HG02623 (cell line): ENCODE measurements at regions not wholly inside any gene's neighbourhood (a gene's known extent, or its start where the extent isn't known, plus 50 kb on each side); places are given as distances from the start of the nearest gene placed in this dataset.
"Not testable (repeated sequence)": the region's sequence is repeated elsewhere in the genome, so short reads cannot be mapped to it uniquely, and the experiment has no call there.

Source experiments
- ATAC-seq: cut with Tn5 transposase; IDR thresholded peaks from one replicate; pipeline ENCODE4 v1.9.1; 2021; ENCODE audit warnings: moderate library complexity; ENCODE audit not compliant: unreplicated experiment

GRCh38 chr13:76829572-76830327 is 56.5 kb downstream of the KCTD12 start:
- no peak for ATAC-seq

DNA sequence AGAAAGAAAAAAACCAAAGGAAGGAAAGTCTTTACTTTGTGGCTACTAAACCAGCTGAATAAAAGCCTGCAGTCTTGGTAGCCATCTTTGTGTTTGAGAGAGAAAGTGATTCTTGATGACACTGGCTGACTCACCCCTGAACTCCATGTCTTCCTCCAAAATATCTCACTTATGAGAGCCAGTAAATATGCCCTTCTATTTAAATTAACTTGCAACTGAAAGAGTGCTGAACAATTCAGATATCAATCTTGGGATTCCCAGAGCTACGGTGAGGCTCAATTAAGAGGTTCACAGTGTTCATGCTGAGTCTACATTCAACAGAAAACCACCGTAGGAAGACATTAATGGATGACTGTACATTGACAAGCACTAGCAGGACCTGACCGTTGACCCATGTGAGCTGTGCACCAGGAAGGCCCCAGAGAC is 57.9 kb downstream of the KCTD12 start:
- peak; percentile 57 for ATAC-seq

DNA sequence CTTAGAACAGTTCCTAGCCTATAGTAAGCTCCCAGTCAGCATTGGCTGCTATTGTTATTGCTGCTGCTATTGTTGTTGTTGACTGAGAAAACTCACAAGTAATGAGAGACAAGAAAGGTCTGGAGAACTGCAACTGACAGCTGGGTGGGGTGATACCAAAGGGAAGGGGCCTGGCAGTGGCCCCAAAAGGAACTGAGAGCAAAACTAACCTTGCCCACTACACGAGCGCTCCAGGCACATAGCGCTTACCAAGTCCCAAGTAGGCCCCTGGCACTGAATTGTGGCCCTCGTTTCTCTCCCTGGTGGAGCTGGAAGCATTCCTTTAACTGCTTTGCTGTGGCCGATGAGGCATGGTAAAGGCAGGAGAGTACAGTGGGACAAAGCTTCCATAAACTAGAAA is 59.7 kb downstream of the KCTD12 start:
- ATAC-seq = no peak

- no peak for ATAC-seq
Observed at GRCh38 chr13:76825430-76825829, 60.8 kb downstream of the KCTD12 start.

GRCh38 chr13:76823969-76824368 is 62.2 kb downstream of the KCTD12 start:
- ATAC-seq = no peak

GRCh38 chr13:76822698-76823267 is 63.4 kb downstream of the KCTD12 start:
- ATAC-seq = no peak

DNA sequence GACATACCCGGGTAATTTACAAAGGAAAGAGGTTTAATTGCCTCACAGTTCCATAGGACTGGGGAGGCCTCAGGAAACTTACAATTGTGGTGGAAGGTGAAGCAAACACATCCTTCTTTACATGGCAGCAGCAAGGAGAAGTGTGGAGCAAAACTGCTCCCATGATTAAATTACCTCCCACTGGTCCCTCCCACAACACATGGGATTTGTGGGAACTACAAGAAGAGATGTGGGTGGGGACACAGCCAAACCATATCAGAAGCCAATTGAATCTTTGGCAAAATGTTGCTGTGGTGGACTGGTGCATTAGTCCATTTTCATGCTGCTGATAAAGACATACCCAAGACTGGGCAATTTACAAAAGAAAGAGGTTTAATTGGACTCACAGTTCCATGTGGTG is 65.0 kb downstream of the KCTD12 start:
- not testable (repeated sequence) for ATAC-seq

DNA sequence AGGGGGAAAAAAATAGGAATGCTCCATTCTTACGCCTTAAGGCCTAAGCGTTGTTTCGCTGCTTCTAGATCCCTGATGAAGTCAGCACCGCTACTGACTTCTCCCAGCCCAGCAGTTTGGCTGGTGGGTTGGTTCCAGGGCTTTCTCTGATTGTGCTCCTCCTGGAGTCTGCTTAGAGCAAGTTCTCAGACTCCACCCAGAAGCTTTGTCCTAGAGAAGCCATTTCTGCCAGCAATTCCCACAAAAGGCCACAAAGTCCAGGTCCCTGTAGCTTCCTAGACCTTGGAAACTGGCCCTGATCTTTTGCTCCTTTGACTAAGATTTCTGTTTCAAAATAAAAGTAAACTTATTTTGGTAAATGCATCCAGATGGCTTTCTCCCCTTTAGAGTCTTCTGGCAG is 65.4 kb downstream of the KCTD12 start:
- ATAC-seq = no peak

GRCh38 chr13:76816394-76816793 is 69.8 kb downstream of the KCTD12 start:
- ATAC-seq = no peak

- ATAC-seq = no peak
Observed at GRCh38 chr13:76815344-76815743, 70.9 kb downstream of the KCTD12 start.

GRCh38 chr13:76813891-76814290 is 72.3 kb downstream of the KCTD12 start:
- no peak for ATAC-seq

DNA sequence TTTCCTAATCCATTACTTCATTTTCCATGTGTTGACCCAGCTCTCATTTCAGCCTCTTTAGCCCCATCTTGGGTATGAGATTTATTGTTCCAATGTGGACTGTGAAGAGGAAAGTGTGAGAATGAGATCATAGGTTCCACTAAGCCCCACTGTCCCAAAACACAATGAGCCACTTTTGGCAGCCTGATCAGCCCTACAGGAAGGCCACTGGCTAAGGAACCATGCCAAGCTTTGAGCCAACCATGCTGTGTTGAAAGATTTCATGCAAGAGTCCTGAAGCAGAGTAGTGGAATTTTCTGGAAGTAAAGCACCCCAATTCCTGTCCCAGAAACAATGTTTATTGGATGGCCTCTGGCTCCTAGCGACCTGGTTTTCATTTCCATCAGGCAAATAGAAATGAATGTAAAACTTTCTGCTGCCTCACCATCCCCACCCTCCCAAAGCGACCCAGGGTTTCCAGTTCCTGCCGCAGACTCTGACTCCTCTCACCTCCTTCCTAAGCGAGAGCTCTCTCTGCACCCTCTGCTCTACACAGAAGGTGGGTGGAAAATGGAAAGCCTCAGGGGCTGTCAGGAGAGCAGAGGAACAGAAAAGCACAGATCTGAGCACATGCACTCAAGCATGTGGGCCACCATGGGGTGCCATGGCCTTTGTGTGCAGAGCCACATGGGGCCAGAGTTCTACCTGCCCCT is 73.1 kb downstream of the KCTD12 start:
- ATAC-seq = no peak

DNA sequence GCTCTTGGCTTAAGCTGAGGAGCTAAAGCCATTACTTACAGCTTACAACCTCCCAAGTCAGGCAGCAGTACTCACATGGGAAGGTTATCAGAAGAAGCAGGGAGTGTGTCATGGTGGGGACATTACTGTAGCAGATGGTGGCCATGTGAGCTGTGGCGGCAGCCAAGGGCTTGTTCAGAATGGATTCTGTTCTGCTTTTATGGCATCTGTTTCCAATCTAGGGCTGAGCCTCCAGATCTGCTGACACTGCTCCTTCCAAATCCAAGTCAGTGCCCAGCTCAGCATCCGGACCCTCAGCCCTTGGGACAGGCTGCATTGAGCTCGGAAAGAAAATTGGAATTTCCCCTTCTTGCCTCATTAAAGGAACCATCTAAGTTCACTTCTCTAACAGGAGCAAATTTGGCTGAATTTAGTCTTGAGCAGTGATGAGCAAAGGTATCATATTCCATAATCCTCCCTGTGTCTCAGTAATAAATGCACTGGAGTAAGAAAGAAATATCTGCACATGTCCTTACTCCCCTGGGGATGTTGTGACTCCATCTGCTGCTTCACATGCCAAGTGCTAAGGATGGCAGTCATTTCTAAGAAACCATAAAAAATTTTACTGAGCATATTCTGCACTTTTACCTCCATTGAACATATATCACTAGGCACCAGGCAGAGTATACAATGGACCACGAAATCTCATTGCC is 73.9 kb downstream of the KCTD12 start:
- ATAC-seq = no peak

DNA sequence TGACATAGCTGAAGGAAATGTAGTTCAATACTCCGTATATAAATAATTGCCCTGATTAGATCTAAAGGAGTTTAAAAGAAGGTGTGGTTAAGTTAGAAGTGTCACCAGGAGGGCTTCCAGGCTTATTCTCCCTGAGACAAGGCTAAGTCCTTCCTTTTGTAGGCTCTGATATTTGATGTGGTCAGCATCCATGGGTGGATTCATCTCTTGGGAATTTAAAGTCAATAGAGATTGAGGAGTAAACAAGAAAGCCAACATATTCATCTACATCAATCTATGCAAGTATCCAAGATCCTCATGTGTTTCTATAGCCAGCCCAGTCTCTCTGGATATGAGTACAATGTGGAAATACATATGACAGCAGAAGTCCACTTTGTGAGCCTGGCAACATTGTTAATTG is 76.8 kb downstream of the KCTD12 start:
- ATAC-seq = no peak

DNA sequence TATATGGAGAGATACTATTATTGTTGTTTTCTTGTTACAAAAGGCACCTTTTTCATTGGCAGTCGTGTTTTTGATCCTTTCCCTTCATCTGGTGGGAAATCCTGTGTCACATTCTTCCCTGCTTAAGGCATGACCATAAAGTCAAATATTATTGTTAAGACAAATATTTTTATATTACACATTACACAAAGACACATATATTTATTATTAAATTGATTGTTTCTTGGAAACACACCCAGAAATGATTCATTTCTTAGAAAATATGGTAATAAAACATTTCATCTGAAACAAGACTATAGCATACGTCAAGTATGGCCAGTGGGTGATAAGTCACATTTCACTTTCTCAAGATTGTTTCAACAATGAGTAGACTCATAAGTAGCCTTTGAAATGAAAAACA is 77.3 kb downstream of the KCTD12 start:
- no peak for ATAC-seq

- no peak for ATAC-seq
Observed at GRCh38 chr13:76804801-76805200, 81.4 kb downstream of the KCTD12 start.

- ATAC-seq = no peak
Observed at GRCh38 chr13:76803831-76804230, 82.4 kb downstream of the KCTD12 start.

- no peak for ATAC-seq
Observed at GRCh38 chr13:76800943-76801342, 85.3 kb downstream of the KCTD12 start.

DNA sequence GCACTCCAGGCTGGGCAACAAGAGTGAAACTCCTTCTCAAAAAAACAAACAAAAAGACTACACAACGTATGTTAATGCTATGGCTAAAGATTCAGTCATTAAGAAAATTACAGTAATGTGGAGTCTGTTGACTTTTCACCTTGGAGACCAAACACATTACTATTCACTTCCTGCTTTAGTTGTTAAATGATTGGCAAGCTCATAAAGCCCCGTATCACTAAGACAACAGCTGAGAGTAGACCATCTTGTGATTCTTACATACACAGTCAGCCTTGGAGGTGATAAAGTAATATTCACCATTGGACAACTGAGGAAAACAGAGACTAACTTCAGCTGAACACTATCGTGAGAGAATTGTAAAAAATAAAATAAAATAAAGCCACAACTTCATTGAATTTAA is 86.5 kb downstream of the KCTD12 start:
- no peak for ATAC-seq

DNA sequence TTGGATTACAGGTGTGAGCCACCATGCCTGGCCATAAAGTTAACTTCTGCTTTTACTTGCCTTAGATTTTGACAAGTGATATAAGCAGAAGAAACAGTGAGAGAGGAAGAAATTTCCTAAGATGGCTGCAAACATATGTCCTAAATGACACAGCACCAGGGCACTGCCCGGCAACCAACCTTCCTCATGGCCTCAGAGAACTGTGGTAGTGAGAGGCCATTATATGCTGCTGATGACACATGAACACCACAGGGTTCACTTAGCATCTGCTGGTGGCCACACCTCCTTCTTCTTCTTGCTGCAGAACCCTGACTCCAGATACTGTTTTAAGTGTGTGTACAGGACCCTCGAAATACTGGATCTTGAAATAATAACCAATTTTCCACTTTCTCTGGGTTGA is 88.2 kb downstream of the KCTD12 start:
- ATAC-seq = no peak

GRCh38 chr13:76797361-76797760 is 88.8 kb downstream of the KCTD12 start:
- ATAC-seq = no peak

GRCh38 chr13:76796851-76797250 is 89.4 kb downstream of the KCTD12 start:
- ATAC-seq = no peak
